IPS-NIHi11 (cell line): ENCODE measurements at regions not wholly inside any gene's neighbourhood (a gene's known extent, or its start where the extent isn't known, plus 50 kb on each side); places are given as distances from the start of the nearest gene placed in this dataset.

Experiments used
- DNase-seq: peaks from one replicate; pipeline ENCODE4 v3.0.0; 2012; ENCODE audit warnings: mixed read lengths, low spot score

- no peak for DNase-seq
Measured at GRCh38 chr2:12287220-12287751, 429.4 kb upstream of the TRIB2 start.

- no peak for DNase-seq
Measured at GRCh38 chr2:12288048-12288447, 428.7 kb upstream of the TRIB2 start.

- no peak for DNase-seq
Measured at GRCh38 chr2:12289120-12289802, 427.5 kb upstream of the TRIB2 start.

- no peak for DNase-seq
Measured at GRCh38 chr2:12291303-12291702, 425.4 kb upstream of the TRIB2 start.

- no peak for DNase-seq
Measured at GRCh38 chr2:12293874-12294273, 422.9 kb upstream of the TRIB2 start.

- DNase-seq: no peak
Measured at GRCh38 chr2:12295856-12296519, 420.7 kb upstream of the TRIB2 start.

- DNase-seq: no peak
Measured at GRCh38 chr2:12296915-12297314, 419.8 kb upstream of the TRIB2 start.

GRCh38 chr2:12298352-12298751 lies 418.4 kb upstream of the TRIB2 start:
- DNase-seq: no peak

- no peak for DNase-seq
Measured at GRCh38 chr2:12299431-12299830, 417.3 kb upstream of the TRIB2 start.

- DNase-seq: no peak
Measured at GRCh38 chr2:12300019-12300602, 416.6 kb upstream of the TRIB2 start.

- DNase-seq: no peak
Measured at GRCh38 chr2:12300927-12301326, 415.8 kb upstream of the TRIB2 start.

- DNase-seq: no peak
Measured at GRCh38 chr2:12302140-12302539, 414.6 kb upstream of the TRIB2 start.

GRCh38 chr2:12302691-12303090 lies 414.0 kb upstream of the TRIB2 start:
- no peak for DNase-seq

GRCh38 chr2:12303181-12304030 lies 413.3 kb upstream of the TRIB2 start:
- DNase-seq: no peak

- no peak for DNase-seq
Measured at GRCh38 chr2:12304564-12305171, 412.1 kb upstream of the TRIB2 start.

GRCh38 chr2:12305931-12306330 lies 410.8 kb upstream of the TRIB2 start:
- no peak for DNase-seq

- no peak for DNase-seq
Measured at GRCh38 chr2:12310399-12310798, 406.3 kb upstream of the TRIB2 start.

- no peak for DNase-seq
Measured at GRCh38 chr2:12313445-12314126, 403.1 kb upstream of the TRIB2 start.

GRCh38 chr2:12314127-12314760 lies 402.5 kb upstream of the TRIB2 start:
- no peak for DNase-seq

- DNase-seq: no peak
Measured at GRCh38 chr2:12315224-12315623, 401.5 kb upstream of the TRIB2 start.

- no peak for DNase-seq
Measured at GRCh38 chr2:12316476-12316875, 400.3 kb upstream of the TRIB2 start.
